ENCODE measurements at regions not wholly inside any gene's neighbourhood (a gene's known extent, or its start where the extent isn't known, plus 50 kb on each side); places are given as distances from the start of the nearest gene placed in this dataset.
A peak's percentile ranks its signal among the peaks of the same experiment; 100 is the strongest.

GRCh38 chr6:14732844-14733757 lies 512.8 kb upstream of the JARID2 start:
- CTCF ChIA-PET (ENCODE audit: partially characterized antibody) = no interaction called here
- Mint-ChIP-seq H3K27ac (peak overlapping the region; percentile 9 to 83 (median 61)), H3K27me3 (no peaks in the 10 kb centered on the region), H3K9me3 (peaks cover 0 to 4% (median 0%) of the 10 kb centered on the region in 8 donors), H3K36me3 (no peaks in the 10 kb centered on the region), H3K4me1 (peaks cover 41 to 57% (median 50%) of the 10 kb centered on the region in 4 donors), H3K4me3 (peak overlapping the region; percentile 15 to 71 (median 62))
- Histone ChIP-seq H3K4me1 (ENCODE audit: insufficient read depth, low read length) (peaks cover 80% of the 10 kb centered on the region), H3K27ac (ENCODE audit: low read depth, low read length) (no peak overlapping the region), H3K9me3 (ENCODE audit: control insufficient read depth in 1 of 2, low read length in 2 of 2) (no peaks in the 10 kb centered on the region), H3K4me3 (ENCODE audit: low read length in 2 of 2) (peak overlapping the region in 1 of 2 donors; percentile 25), H3K36me3 (ENCODE audit: insufficient read depth, low read length) (no peaks in the 10 kb centered on the region), H3K27me3 (ENCODE audit: insufficient read depth, low read length) (no peaks in the 10 kb centered on the region)
- POLR2A ChIA-PET (ENCODE audit: partially characterized antibody) = no interaction called here
- DNase-seq = peak in 3 of 5 donors; percentile 13 to 46 (median 26)
- intact Hi-C loops (cut with micrococcal nuclease) = loop anchor here (5.0 kb wide), 1 partner anchor 514 kb away; the partner anchor contains the start of gene JARID2

DNA sequence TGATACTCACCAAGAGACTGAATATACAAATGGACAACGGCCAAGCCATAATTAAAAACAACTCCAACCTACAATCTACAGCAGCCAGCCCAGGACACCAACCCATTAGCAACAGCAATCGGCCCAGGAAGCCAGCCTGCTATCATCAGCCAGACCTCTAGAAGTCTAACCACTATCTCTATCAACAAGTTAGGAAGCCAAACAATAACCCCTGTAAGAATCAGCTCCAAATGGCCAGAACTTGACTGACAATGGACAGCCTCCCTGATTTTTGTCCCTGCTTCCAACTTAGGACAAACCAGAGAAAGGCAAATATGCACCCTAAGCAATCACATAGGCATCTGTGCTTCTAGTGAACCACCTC lies 511.8 kb upstream of the JARID2 start:
- intact Hi-C loops (cut with micrococcal nuclease) = loop anchor here (5.0 kb wide), 1 partner anchor 513 kb away; the partner anchor contains the start of gene JARID2
- Histone ChIP-seq H3K4me1 (ENCODE audit: insufficient read depth, low read length) (peaks cover 70% of the 10 kb centered on the region), H3K27me3 (ENCODE audit: insufficient read depth, low read length) (no peaks in the 10 kb centered on the region), H3K36me3 (ENCODE audit: insufficient read depth, low read length) (no peaks in the 10 kb centered on the region), H3K9me3 (ENCODE audit: control insufficient read depth in 1 of 2, low read length in 2 of 2) (no peaks in the 10 kb centered on the region), H3K27ac (ENCODE audit: low read depth, low read length) (no peak overlapping the region), H3K4me3 (ENCODE audit: low read length in 2 of 2) (no peak overlapping the region)
- ChIA-PET CTCF (ENCODE audit: partially characterized antibody) (no interaction called here), POLR2A (ENCODE audit: partially characterized antibody) (no interaction called here)
- H3K27ac Mint-ChIP-seq = peak overlapping the region in 6 of 7 donors; percentile 8 to 83 (median 48)
- no peaks in the 10 kb centered on the region for H3K36me3 Mint-ChIP-seq
- peaks cover 0 to 4% (median 0%) of the 10 kb centered on the region in 8 donors for H3K9me3 Mint-ChIP-seq
- no peak for DNase-seq
- peak overlapping the region in 2 of 8 donors; percentile 47 to 59 for H3K4me3 Mint-ChIP-seq
- peaks cover 40 to 56% (median 48%) of the 10 kb centered on the region in 4 donors for H3K4me1 Mint-ChIP-seq
- no peaks in the 10 kb centered on the region for H3K27me3 Mint-ChIP-seq

DNA sequence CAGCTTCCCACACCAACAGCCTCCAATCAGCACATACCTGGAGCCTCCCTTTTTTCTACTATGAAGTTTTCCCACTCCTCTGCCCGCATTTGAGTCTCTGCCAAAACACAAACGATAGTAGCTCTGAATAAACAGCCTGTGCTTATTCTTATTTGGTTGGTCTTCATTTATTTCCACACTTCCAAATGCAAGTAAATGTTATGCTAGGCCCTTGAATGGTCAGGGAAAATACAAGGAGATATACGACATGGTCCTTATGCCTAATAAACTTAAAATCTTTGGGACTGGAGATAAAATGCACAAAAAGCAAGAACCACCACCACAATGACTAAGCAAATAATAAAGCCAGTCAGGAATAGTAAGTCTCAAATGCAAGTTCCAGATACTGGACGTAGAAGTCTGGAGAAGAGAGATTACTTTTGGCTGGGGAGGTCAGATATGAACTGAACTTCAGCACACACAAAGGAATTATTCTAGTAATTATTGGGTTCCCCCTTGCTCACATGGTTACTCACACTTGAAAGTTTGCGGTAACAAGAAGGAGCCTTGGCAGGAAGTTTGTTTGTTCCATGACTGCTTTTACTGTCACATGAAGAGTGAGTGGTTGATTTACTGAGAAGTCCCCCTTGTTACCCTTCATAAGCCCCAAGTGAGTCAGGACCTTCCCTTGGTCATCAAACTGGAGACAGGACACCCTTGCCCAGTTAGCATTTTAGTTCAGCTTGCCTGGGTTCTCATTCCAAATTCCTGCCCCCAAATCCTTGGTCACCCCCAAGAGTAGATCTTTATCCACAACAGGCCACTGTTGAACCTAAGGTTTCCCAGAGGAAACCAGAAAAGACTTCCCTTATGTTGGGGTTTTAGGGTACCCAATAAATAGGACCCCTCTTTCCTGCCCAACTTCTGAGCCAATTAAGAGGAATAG lies 511.2 kb upstream of the JARID2 start:
- Mint-ChIP-seq H3K27ac (peak overlapping the region; percentile 48 to 89 (median 78)), H3K4me3 (peak overlapping the region in 7 of 8 donors; percentile 23 to 59 (median 38)), H3K27me3 (no peaks in the 10 kb centered on the region), H3K9me3 (peaks cover 0 to 4% (median 0%) of the 10 kb centered on the region in 8 donors), H3K4me1 (peaks cover 36 to 49% (median 45%) of the 10 kb centered on the region in 4 donors), H3K36me3 (no peaks in the 10 kb centered on the region)
- no peaks in the 10 kb centered on the region for H3K9me3 ChIP-seq (ENCODE audit: control insufficient read depth in 1 of 2, low read length in 2 of 2)
- peaks cover 64% of the 10 kb centered on the region for H3K4me1 ChIP-seq (ENCODE audit: insufficient read depth, low read length)
- ChIA-PET CTCF (ENCODE audit: partially characterized antibody) (no interaction called here), POLR2A (ENCODE audit: partially characterized antibody) (no interaction called here)
- DNase-seq = peak in 4 of 5 donors; percentile 33 to 59 (median 50)
- H3K4me3 ChIP-seq (ENCODE audit: low read length in 2 of 2) = no peak overlapping the region
- H3K27me3 ChIP-seq (ENCODE audit: insufficient read depth, low read length) = no peaks in the 10 kb centered on the region
- no peak overlapping the region for H3K27ac ChIP-seq (ENCODE audit: low read depth, low read length)
- intact Hi-C loops (cut with micrococcal nuclease) = loop anchor here (5.0 kb wide), 1 partner anchor 513 kb away; the partner anchor contains the start of gene JARID2
- no peaks in the 10 kb centered on the region for H3K36me3 ChIP-seq (ENCODE audit: insufficient read depth, low read length)

- no peaks in the 10 kb centered on the region for H3K27me3 ChIP-seq (ENCODE audit: insufficient read depth, low read length)
- H3K36me3 Mint-ChIP-seq = no peaks in the 10 kb centered on the region
- no peak overlapping the region for H3K27ac ChIP-seq (ENCODE audit: low read depth, low read length)
- intact Hi-C loops (cut with micrococcal nuclease) = no loop called here
- H3K4me1 Mint-ChIP-seq = peaks cover 35 to 44% (median 42%) of the 10 kb centered on the region in 4 donors
- peaks cover 52% of the 10 kb centered on the region for H3K4me1 ChIP-seq (ENCODE audit: insufficient read depth, low read length)
- DNase-seq = no peak
- H3K9me3 ChIP-seq (ENCODE audit: control insufficient read depth in 1 of 2, low read length in 2 of 2) = no peaks in the 10 kb centered on the region
- H3K36me3 ChIP-seq (ENCODE audit: insufficient read depth, low read length) = no peaks in the 10 kb centered on the region
- H3K27ac Mint-ChIP-seq = peak overlapping the region in 2 of 7 donors; percentile 16 to 63
- no peak overlapping the region for H3K4me3 Mint-ChIP-seq
- H3K9me3 Mint-ChIP-seq = peaks cover 0 to 4% (median 0%) of the 10 kb centered on the region in 8 donors
- CTCF ChIA-PET (ENCODE audit: partially characterized antibody) = no interaction called here
- peaks cover 0 to 1% of the 10 kb centered on the region in 2 donors for H3K27me3 Mint-ChIP-seq
- POLR2A ChIA-PET (ENCODE audit: partially characterized antibody) = no interaction called here
- H3K4me3 ChIP-seq (ENCODE audit: low read length in 2 of 2) = no peak overlapping the region
Measured at GRCh38 chr6:14735956-14736486, 509.8 kb upstream of the JARID2 start.

DNA sequence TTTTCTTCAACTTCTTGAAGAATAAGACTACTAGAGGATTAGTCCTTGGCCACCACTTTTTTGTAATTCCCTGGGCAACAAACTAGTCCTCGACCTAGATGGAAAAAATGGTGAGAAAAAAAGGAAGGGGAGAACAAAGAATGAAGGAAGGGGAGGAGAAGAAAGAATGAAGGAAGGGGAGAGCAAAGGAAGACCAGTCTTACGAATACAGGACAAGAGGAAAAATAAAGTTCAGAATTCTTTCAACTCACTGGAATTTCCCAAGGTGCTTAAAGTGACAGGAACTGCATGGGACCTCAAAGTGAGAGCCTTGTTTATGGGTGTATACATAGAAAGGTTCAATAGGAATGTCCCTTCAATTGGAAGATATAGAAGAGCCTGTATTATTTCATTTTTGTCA lies 509.3 kb upstream of the JARID2 start:
- H3K4me1 Mint-ChIP-seq = peaks cover 31 to 41% (median 40%) of the 10 kb centered on the region in 4 donors
- no peaks in the 10 kb centered on the region for H3K36me3 Mint-ChIP-seq
- ChIA-PET POLR2A (ENCODE audit: partially characterized antibody) (no interaction called here), CTCF (ENCODE audit: partially characterized antibody) (no interaction called here)
- DNase-seq = no peak
- Histone ChIP-seq H3K27me3 (ENCODE audit: insufficient read depth, low read length) (no peaks in the 10 kb centered on the region), H3K4me1 (ENCODE audit: insufficient read depth, low read length) (peaks cover 46% of the 10 kb centered on the region), H3K36me3 (ENCODE audit: insufficient read depth, low read length) (no peaks in the 10 kb centered on the region), H3K27ac (ENCODE audit: low read depth, low read length) (no peak overlapping the region), H3K9me3 (ENCODE audit: control insufficient read depth in 1 of 2, low read length in 2 of 2) (no peaks in the 10 kb centered on the region), H3K4me3 (ENCODE audit: low read length in 2 of 2) (no peak overlapping the region)
- H3K27me3 Mint-ChIP-seq = peaks cover 0 to 1% of the 10 kb centered on the region in 2 donors
- intact Hi-C loops (cut with micrococcal nuclease) = no loop called here
- peaks cover 0 to 4% (median 0%) of the 10 kb centered on the region in 8 donors for H3K9me3 Mint-ChIP-seq
- H3K27ac Mint-ChIP-seq = no peak overlapping the region
- no peak overlapping the region for H3K4me3 Mint-ChIP-seq

DNA sequence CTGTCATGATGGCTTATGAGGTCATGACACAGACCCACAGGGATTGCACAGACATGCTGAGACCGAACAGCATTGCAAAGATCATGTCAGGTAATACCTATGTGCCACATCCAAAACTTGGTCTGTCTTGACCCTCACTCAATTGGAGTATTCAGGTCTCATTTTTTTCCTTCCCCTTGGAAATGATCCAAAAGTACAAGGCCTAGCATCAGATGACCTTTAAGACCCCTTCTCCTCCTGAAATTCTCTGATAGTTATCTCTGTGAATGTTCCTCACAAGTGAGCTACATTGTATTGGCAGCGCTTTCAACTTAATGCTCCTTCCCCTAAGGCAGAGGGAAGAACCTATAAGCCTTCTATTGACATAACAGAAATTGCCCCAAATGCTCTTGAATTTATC lies 507.4 kb upstream of the JARID2 start:
- POLR2A ChIA-PET (ENCODE audit: partially characterized antibody) = no interaction called here
- Mint-ChIP-seq H3K4me3 (no peak overlapping the region), H3K27me3 (peaks cover 0 to 3% of the 10 kb centered on the region in 2 donors), H3K9me3 (peaks cover 0 to 4% (median 0%) of the 10 kb centered on the region in 8 donors), H3K36me3 (no peaks in the 10 kb centered on the region), H3K4me1 (peaks cover 17 to 29% (median 24%) of the 10 kb centered on the region in 4 donors), H3K27ac (no peak overlapping the region)
- CTCF ChIA-PET (ENCODE audit: partially characterized antibody) = no interaction called here
- H3K36me3 ChIP-seq (ENCODE audit: insufficient read depth, low read length) = no peaks in the 10 kb centered on the region
- no peaks in the 10 kb centered on the region for H3K27me3 ChIP-seq (ENCODE audit: insufficient read depth, low read length)
- no peak for DNase-seq
- H3K9me3 ChIP-seq (ENCODE audit: control insufficient read depth in 1 of 2, low read length in 2 of 2) = no peaks in the 10 kb centered on the region
- no peak overlapping the region for H3K27ac ChIP-seq (ENCODE audit: low read depth, low read length)
- peaks cover 34% of the 10 kb centered on the region for H3K4me1 ChIP-seq (ENCODE audit: insufficient read depth, low read length)
- intact Hi-C loops (cut with micrococcal nuclease) = no loop called here
- H3K4me3 ChIP-seq (ENCODE audit: low read length in 2 of 2) = no peak overlapping the region
